GM18505 (cell line): ENCODE measurements at regions not wholly inside any gene's neighbourhood (a gene's known extent, or its start where the extent isn't known, plus 50 kb on each side); places are given as distances from the start of the nearest gene placed in this dataset.

Experiments used
- ATAC-seq: cut with Tn5 transposase; IDR thresholded peaks from one replicate; pipeline ENCODE4 v1.9.1; 2021; ENCODE audit not compliant: unreplicated experiment
- POLR2A ChIP-seq: IDR thresholded peaks from 4 replicates; pipeline ENCODE4 v1.6.1; 2011; ENCODE audit warnings: borderline replicate concordance; ENCODE audit not compliant: insufficient read depth, insufficient read length; ENCODE audit errors: extremely low read depth

DNA sequence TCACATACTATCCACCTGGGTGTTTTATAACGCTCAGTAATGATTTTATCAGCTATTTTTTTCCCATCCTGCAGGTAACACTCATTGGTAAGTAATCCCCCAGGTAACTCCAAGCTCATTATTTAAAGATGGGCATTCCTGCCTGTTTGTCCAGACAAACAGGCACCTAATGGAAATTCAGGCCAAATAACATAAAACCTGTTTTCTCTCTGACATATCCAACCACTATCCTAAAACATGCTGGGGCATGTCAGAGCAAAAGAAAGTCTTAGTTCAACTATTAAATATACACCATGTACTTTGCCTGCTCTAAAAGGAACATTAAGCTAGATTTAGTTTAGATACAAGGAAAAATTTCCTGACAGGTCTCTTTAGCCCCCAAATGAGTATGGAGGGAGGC is 987.7 kb downstream of the TTLL7 start:
- no peak for ATAC-seq
- TF ChIP-seq POLR2A: no peak

GRCh38 chr1:83006271-83006670 is 992.7 kb downstream of the TTLL7 start:
- ATAC-seq: no peak

GRCh38 chr1:83000286-83000685 is 998.6 kb downstream of the TTLL7 start:
- TF ChIP-seq POLR2A: no peak
- ATAC-seq: no peak

More at GRCh38 chr1:83006271-83006670, 992.7 kb downstream of the TTLL7 start:
- no peak for TF ChIP-seq POLR2A

DNA sequence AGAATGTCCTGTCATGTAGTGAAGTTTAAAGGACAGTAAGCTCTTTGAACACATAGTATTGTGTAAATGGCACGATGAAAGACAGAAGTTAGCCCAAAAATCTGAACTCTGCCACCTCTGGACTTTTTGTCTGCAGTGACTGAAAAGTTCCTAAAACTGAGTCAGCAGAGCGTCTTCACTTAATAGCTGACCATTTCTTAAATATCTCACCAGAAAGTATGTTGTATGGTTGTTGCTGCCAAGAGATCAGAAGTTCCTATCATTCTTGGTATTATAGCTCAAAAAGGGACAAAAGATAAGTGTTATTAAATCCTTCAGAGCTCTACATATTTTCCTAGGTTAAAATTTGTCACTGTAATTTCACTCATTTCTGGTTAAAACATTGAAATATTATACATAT is 1003.0 kb downstream of the TTLL7 start:
- TF ChIP-seq POLR2A: no peak
- no peak for ATAC-seq

GRCh38 chr1:82994616-82995263 is 1004.2 kb downstream of the TTLL7 start:
- no peak for ATAC-seq
- TF ChIP-seq POLR2A: no peak

DNA sequence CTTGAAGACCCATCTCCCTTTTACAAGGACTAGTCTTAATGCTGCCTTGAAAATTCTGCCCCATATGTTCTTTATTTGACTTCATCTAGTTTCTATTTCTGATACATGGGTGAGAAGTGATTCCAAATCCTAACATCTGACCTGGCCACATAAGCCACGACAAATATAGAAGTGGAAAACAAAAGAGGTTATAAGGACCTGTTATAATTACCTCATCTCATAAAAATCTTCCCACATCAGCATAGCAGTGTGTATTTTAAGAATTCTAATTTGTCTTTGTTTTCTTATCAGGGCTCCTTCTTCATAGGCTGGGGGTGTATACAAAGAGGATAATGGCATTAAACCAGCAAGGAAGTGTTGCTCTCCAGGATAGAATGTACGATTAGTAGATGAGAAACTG is 1007.4 kb downstream of the TTLL7 start:
- no peak for TF ChIP-seq POLR2A
- ATAC-seq: no peak

GRCh38 chr1:82979593-82980236 is 1019.2 kb downstream of the TTLL7 start:
- ATAC-seq: peak; percentile 100
- no peak for TF ChIP-seq POLR2A

GRCh38 chr1:82978461-82979324 is 1020.2 kb downstream of the TTLL7 start:
- no peak for TF ChIP-seq POLR2A
- ATAC-seq: no peak

GRCh38 chr1:82972841-82973553 is 1025.9 kb downstream of the TTLL7 start:
- no peak for TF ChIP-seq POLR2A
- no peak for ATAC-seq

- TF ChIP-seq POLR2A: no peak
- no peak for ATAC-seq
Observed at GRCh38 chr1:82969340-82969739, 1029.6 kb downstream of the TTLL7 start.

DNA sequence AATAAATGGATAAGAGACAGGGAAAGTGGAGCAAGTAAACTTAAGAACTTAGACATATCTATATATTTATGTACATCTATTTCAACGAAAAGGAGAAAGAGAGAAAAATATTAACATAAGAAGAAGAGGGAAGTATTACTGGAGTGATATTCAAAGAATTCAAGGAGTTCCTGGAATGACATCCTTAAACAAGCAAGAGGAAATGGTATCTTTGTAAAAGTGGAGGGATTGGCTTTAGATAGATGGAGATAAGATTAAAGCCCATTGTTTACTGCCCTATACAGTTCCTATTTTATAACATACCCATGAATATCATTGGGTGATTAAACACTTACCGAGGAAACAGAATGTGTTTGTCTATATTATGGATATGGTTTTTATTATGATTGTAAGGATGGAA is 1036.3 kb downstream of the TTLL7 start:
- no peak for ATAC-seq
- no peak for TF ChIP-seq POLR2A

DNA sequence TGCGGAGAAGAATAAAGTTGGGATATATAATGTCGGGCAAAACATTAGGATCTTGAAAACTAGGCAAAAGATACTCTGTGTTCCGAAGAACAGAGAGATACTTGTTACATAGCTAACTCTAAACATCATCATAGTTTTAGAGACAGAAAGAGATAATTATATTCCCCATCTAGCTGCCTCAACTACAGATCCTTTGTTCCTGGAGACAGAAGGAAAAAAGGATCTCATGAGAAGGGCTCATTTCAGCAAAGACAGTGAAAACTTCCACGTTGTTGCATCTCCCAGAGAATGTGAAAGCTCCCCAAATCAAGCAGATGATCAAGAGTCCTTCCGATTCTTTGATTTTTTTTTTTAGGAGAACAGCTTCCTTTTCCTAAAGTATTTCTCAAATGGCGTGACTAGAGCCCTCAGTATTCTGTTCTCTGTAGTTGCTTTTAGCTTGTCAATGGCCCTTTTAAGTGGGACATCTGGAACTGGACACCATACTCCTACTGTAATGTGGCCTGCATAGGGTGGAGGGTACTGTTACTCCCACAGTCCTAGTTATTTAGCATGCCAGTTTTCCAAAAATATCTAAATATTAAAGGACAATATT is 1048.2 kb downstream of the TTLL7 start:
- ATAC-seq: no peak
- TF ChIP-seq POLR2A: no peak

GRCh38 chr1:82948386-82948785 is 1050.5 kb downstream of the TTLL7 start:
- no peak for ATAC-seq
- TF ChIP-seq POLR2A: no peak

DNA sequence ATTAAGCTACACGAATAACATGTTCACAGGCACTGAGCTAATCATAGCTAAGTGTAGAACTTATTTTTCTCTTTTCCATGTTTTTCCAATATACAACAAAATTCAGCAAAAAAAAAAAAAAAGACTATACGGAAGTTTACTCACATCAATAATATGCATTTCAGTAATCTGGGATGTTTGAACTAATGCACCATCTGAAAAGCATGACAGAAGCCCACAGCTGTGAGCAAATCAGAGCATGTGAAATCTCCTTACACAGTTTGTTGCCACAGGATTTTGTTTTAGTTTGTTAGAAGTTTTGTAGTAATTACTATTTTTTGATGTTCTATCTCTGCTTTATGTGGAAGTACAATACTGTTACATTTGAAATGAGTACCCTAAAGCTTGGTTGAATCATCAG is 1051.7 kb downstream of the TTLL7 start:
- ATAC-seq: no peak
- TF ChIP-seq POLR2A: no peak
